22Rv1 (cell line): ENCODE measurements at regions not wholly inside any gene's neighbourhood (a gene's known extent, or its start where the extent isn't known, plus 50 kb on each side); places are given as distances from the start of the nearest gene placed in this dataset.

ENCODE experiments used
- ZFX ChIP-seq: fragments of 450-650 bp; IDR thresholded peaks from 2 replicates; pipeline ENCODE4 v1.6.1; 2017; ENCODE audit warnings: antibody characterized with exemption, borderline replicate concordance
- TF ChIP-seq, protein P1 (sequence below): fragments of 450-650 bp; IDR thresholded peaks from 2 replicates; pipeline ENCODE4 v1.5.1; 2017; ENCODE audit warnings: mild to moderate bottlenecking

DNA sequence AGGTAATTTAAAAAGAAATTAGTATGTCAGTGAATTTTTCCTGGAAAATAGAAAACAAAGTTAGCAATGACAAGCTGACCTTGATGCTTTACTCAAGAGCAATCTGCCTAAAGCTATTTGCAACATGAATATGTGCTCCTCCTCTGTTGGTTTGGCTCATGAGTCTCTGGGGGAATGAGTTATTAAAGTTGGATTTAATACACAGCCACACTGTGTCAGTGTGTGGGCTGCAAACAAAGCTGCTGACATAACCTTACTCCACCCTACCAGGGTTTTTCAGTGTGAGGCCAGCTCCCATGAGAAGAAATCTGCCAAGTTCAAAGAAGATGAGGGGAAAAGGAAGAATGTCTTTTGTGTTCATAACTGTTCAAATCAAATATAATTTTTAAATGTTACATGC is 280.5 kb downstream of the TLL1 start:
- TF ChIP-seq, protein P1, sequence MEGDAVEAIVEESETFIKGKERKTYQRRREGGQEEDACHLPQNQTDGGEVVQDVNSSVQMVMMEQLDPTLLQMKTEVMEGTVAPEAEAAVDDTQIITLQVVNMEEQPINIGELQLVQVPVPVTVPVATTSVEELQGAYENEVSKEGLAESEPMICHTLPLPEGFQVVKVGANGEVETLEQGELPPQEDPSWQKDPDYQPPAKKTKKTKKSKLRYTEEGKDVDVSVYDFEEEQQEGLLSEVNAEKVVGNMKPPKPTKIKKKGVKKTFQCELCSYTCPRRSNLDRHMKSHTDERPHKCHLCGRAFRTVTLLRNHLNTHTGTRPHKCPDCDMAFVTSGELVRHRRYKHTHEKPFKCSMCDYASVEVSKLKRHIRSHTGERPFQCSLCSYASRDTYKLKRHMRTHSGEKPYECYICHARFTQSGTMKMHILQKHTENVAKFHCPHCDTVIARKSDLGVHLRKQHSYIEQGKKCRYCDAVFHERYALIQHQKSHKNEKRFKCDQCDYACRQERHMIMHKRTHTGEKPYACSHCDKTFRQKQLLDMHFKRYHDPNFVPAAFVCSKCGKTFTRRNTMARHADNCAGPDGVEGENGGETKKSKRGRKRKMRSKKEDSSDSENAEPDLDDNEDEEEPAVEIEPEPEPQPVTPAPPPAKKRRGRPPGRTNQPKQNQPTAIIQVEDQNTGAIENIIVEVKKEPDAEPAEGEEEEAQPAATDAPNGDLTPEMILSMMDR = no peak
- no peak for TF ChIP-seq ZFX
